ENCODE measurements at regions not wholly inside any gene's neighbourhood (a gene's known extent, or its start where the extent isn't known, plus 50 kb on each side); places are given as distances from the start of the nearest gene placed in this dataset.

DNA sequence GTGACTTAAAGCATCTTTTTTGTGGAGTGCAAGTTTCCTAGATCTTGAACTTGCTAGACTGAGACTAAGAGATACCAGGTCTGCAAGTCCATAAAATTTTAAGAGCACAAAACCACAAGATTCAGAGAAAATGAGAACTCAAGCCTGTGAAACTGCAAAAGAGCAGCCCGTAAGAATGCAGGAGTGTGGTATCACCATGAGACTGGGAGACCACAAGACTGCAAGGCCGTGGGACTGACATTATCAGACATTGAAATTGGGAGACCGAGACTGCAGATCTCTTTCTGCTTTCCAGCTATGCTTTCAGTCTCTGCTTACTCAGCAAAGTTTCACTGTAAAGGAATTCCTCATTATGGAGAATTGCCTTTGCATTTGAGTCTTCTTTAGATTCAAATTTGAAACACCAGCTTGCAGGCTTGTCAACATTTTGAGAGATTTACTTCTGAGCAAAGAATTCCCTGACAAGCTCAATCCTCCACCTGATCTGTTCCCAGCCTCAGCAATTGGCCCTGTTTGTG, 621.2 kb downstream of the KCNA4 start:
- TF ChIP-seq POLR2A (IDR thresholded peaks at IDR 0.05; ENCODE audit: low read depth, low read length) (no peak), TAF1 (IDR thresholded peaks at IDR 0.05; ENCODE audit: low read depth, low read length) (no peak), POLR2AphosphoS5 (IDR thresholded peaks at IDR 0.05; ENCODE audit: low read depth, low read length) (no peak), POU2F2 (IDR thresholded peaks at IDR 0.05; ENCODE audit: low read depth, low read length) (no peak)
